A673 (cell line): ENCODE measurements at regions not wholly inside any gene's neighbourhood (a gene's known extent, or its start where the extent isn't known, plus 50 kb on each side); places are given as distances from the start of the nearest gene placed in this dataset.

Experiments used
- BruUV-seq: library from RNA; stranded (reverse); fragments of 400-500 nt; replicated peaks from 2 replicates; lab custom pipeline; 2021; lab: Mats Ljungman, UMichigan
- CTCF ChIA-PET: fragments of 300-600 bp; sonication (Branson Sonifier 250); formaldehyde crosslinking; loops from one replicate; lab custom pipeline; 2022; ENCODE audit warnings: antibody characterized with exemption; lab: Charles Lee
- POLR2A ChIA-PET: fragments of 300-600 bp; sonication (Branson Sonifier 250); formaldehyde crosslinking; loops from one replicate; lab custom pipeline; 2022; ENCODE audit warnings: antibody characterized with exemption; ENCODE audit not compliant: low non-redundant PET; lab: Charles Lee
- DNase-seq: peaks from one replicate; pipeline ENCODE4 v3.0.0-alpha.2; 2015; ENCODE audit warnings: low spot score
- H3K27ac ChIP-seq: fragments of 200-600 bp; sonication (generic); 2 replicates; pipeline ENCODE4 v1.5.1; 2016; ENCODE audit warnings: mixed run types, low read depth, mild to moderate bottlenecking, mixed read lengths, antibody characterized with exemption, low read length; ENCODE audit not compliant: poor library complexity, severe bottlenecking
- H3K27me3 ChIP-seq: fragments of 200-600 bp; sonication (generic); replicated peaks from 2 replicates; pipeline ENCODE4 v1.6.1; 2017; ENCODE audit warnings: mixed run types, low read depth, mild to moderate bottlenecking, mixed read lengths, antibody characterized with exemption, low read length; ENCODE audit not compliant: insufficient read depth, poor library complexity
- H3K36me3 ChIP-seq: fragments of 200-600 bp; sonication (generic); 2 replicates; pipeline ENCODE4 v1.6.1; 2016; ENCODE audit warnings: mixed run types, mild to moderate bottlenecking, mixed read lengths, antibody characterized with exemption, low read length; ENCODE audit not compliant: insufficient read depth, poor library complexity, severe bottlenecking
- H3K4me1 ChIP-seq: fragments of 200-600 bp; sonication (generic); 2 replicates; pipeline ENCODE4 v1.6.1; 2017; ENCODE audit warnings: mixed run types, mild to moderate bottlenecking, mixed read lengths, antibody characterized with exemption, low read length; ENCODE audit not compliant: insufficient read depth, poor library complexity, severe bottlenecking
- H3K4me3 ChIP-seq: fragments of 200-600 bp; sonication (generic); 2 replicates; pipeline ENCODE4 v1.5.1; 2016; ENCODE audit warnings: low read depth, mixed run types, mild to moderate bottlenecking, mixed read lengths, low read length; ENCODE audit not compliant: poor library complexity, severe bottlenecking
- H3K9me3 ChIP-seq: fragments of 200-600 bp; sonication (generic); 2 replicates; pipeline ENCODE4 v1.6.1; 2016; ENCODE audit warnings: mixed run types, low read depth, mild to moderate bottlenecking, mixed read lengths, antibody characterized with exemption, low read length; ENCODE audit not compliant: poor library complexity, severe bottlenecking
- CTCF ChIP-seq: fragments of 300-800, 200-600 bp; sonication (generic); conservative IDR thresholded peaks from 2 replicates; pipeline ENCODE4 v1.5.1; 2017; ENCODE audit warnings: low read depth, mild to moderate bottlenecking, antibody characterized with exemption, low read length, moderate library complexity, mixed read lengths
- EZH2 ChIP-seq: fragments of 200-600 bp; sonication (generic); IDR thresholded peaks from 2 replicates; pipeline ENCODE4 v1.6.1; 2017; ENCODE audit warnings: borderline replicate concordance, low read depth, mild to moderate bottlenecking, mixed read lengths, antibody characterized with exemption, low read length; ENCODE audit not compliant: poor library complexity, severe bottlenecking
- intact Hi-C: fragments of 100-400 bp; cut with micrococcal nuclease; formaldehyde crosslinking; loops from one replicate; pipeline ENCODE4 v1.10.0; 2022; ENCODE audit not compliant: unreplicated experiment

- no peaks in the 10 kb centered on the region for H3K36me3 ChIP-seq
- no peaks in the 10 kb centered on the region for H3K27me3 ChIP-seq
- BruUV-seq, result no TSS peak
- no peaks in the 10 kb centered on the region for H3K9me3 ChIP-seq
- H3K4me3 ChIP-seq, result no peak overlapping the region
- ChIA-PET POLR2A (no interaction called here), CTCF (interaction anchor here (1.5 kb wide), 1 partner anchor 253 kb away, joined by 3 read pairs; no protein-coding TSS in a partner anchor)
- H3K27ac ChIP-seq, result no peak overlapping the region
- TF ChIP-seq CTCF (no peak), EZH2 (no peak)
- intact Hi-C loops, result no loop called here
- DNase-seq, result no peak
- H3K4me1 ChIP-seq, result peaks cover 8% of the 10 kb centered on the region
Observed at GRCh38 chr11:45402049-45402630, 116.0 kb upstream of the SYT13 start.

- H3K4me3 ChIP-seq, result no peak overlapping the region
- intact Hi-C loops, result no loop called here
- DNase-seq, result peak; percentile 42
- ChIA-PET POLR2A (no interaction called here), CTCF (interaction anchor here (0.6 to 2.5 kb wide), 4 partner anchors 8 to 371 kb away, joined by 3 to 14 read pairs (median 7); no protein-coding TSS in a partner anchor)
- TF ChIP-seq EZH2 (no peak), CTCF (no peak)
- H3K27me3 ChIP-seq, result no peaks in the 10 kb centered on the region
- BruUV-seq, result no TSS peak
- H3K4me1 ChIP-seq, result peaks cover 8% of the 10 kb centered on the region
- no peaks in the 10 kb centered on the region for H3K9me3 ChIP-seq
- no peaks in the 10 kb centered on the region for H3K36me3 ChIP-seq
- no peak overlapping the region for H3K27ac ChIP-seq
Observed at GRCh38 chr11:45400591-45400990, 114.5 kb upstream of the SYT13 start.

GRCh38 chr11:45399166-45399565 is 113.0 kb upstream of the SYT13 start:
- no TSS peak for BruUV-seq
- H3K36me3 ChIP-seq, result no peaks in the 10 kb centered on the region
- no peak overlapping the region for H3K4me3 ChIP-seq
- H3K27ac ChIP-seq, result no peak overlapping the region
- POLR2A ChIA-PET, result no interaction called here
- intact Hi-C loops, result no loop called here
- no peak for TF ChIP-seq EZH2
- 0 out of 2 replicates have a peak, but pooled peaks have one; percentile 19 for TF ChIP-seq CTCF
- DNase-seq, result no peak
- no peaks in the 10 kb centered on the region for H3K27me3 ChIP-seq
- H3K9me3 ChIP-seq, result no peaks in the 10 kb centered on the region
- peaks cover 8% of the 10 kb centered on the region for H3K4me1 ChIP-seq
- CTCF ChIA-PET, result interaction anchor here (0.7 to 2.5 kb wide), 3 partner anchors 38 to 372 kb away, joined by 3 to 14 read pairs (median 11); no protein-coding TSS in a partner anchor
